SJCRH30 (cell line): ENCODE measurements at regions not wholly inside any gene's neighbourhood (a gene's known extent, or its start where the extent isn't known, plus 50 kb on each side); places are given as distances from the start of the nearest gene placed in this dataset.

Experiments used
- DNase-seq, 2 experiments: peaks; one replicate each; pipeline ENCODE4 v3.0.0-alpha.2; 2015 to 2020
- H3K27ac ChIP-seq: fragments of 250-450 bp; sonication (Bioruptor Pico); 2 replicates; pipeline ENCODE4 v1.5.1; 2020; ENCODE audit warnings: mild to moderate bottlenecking, moderate library complexity
- H3K27me3 ChIP-seq: fragments of 250-450 bp; sonication (Bioruptor Pico); 2 replicates; pipeline ENCODE4 v1.5.1; 2020; ENCODE audit warnings: mild to moderate bottlenecking, moderate library complexity
- H3K36me3 ChIP-seq: fragments of 250-450 bp; sonication (Bioruptor Pico); 2 replicates; pipeline ENCODE4 v1.5.1; 2020; ENCODE audit warnings: mild to moderate bottlenecking, moderate library complexity
- H3K4me1 ChIP-seq: fragments of 250-450 bp; sonication (Bioruptor Pico); 2 replicates; pipeline ENCODE4 v1.5.1; 2020; ENCODE audit warnings: mild to moderate bottlenecking, moderate library complexity
- H3K4me3 ChIP-seq: fragments of 250-450 bp; sonication (Bioruptor Pico); 2 replicates; pipeline ENCODE4 v1.5.1; 2020; ENCODE audit warnings: mild to moderate bottlenecking, moderate library complexity
- H3K9me3 ChIP-seq: fragments of 250-450 bp; sonication (Bioruptor Pico); replicated peaks from 2 replicates; pipeline ENCODE4 v1.5.1; 2020; ENCODE audit warnings: mild to moderate bottlenecking, moderate library complexity

GRCh38 chr10:119996944-119997343 lies 104.4 kb downstream of the SEC23IP start:
- Histone ChIP-seq H3K9me3 (0 out of 2 replicates have a peak, but pooled peaks cover 3% of the 10 kb centered on the region), H3K36me3 (no peaks in the 10 kb centered on the region), H3K27ac (no peak overlapping the region), H3K27me3 (no peaks in the 10 kb centered on the region), H3K4me3 (no peak overlapping the region), H3K4me1 (no peaks in the 10 kb centered on the region)
- no peak for DNase-seq

GRCh38 chr10:119997429-119997828 lies 104.9 kb downstream of the SEC23IP start:
- Histone ChIP-seq H3K27ac (no peak overlapping the region), H3K27me3 (no peaks in the 10 kb centered on the region; the same call in 1 of the 2 replicates), H3K4me3 (no peak overlapping the region), H3K36me3 (no peaks in the 10 kb centered on the region), H3K9me3 (0 out of 2 replicates have a peak, but pooled peaks cover 3% of the 10 kb centered on the region), H3K4me1 (no peaks in the 10 kb centered on the region)
- no peak for DNase-seq

- H3K36me3 ChIP-seq, result no peaks in the 10 kb centered on the region
- H3K4me1 ChIP-seq, result no peaks in the 10 kb centered on the region
- H3K27ac ChIP-seq, result no peak overlapping the region
- H3K4me3 ChIP-seq, result no peak overlapping the region
- no peak for DNase-seq
- no peaks in the 10 kb centered on the region for H3K9me3 ChIP-seq
- H3K27me3 ChIP-seq, result no peaks in the 10 kb centered on the region; the same call in 1 of the 2 replicates
Observed at GRCh38 chr10:120002785-120003184, 110.3 kb downstream of the SEC23IP start.

- no peak overlapping the region for H3K27ac ChIP-seq
- H3K27me3 ChIP-seq, result no peaks in the 10 kb centered on the region; the same call in 1 of the 2 replicates
- no peak for DNase-seq
- H3K36me3 ChIP-seq, result no peaks in the 10 kb centered on the region
- H3K4me1 ChIP-seq, result no peaks in the 10 kb centered on the region
- no peak overlapping the region for H3K4me3 ChIP-seq
- no peaks in the 10 kb centered on the region for H3K9me3 ChIP-seq
Observed at GRCh38 chr10:120005207-120006201, 113.0 kb downstream of the SEC23IP start.

- no peak for DNase-seq
- Histone ChIP-seq H3K36me3 (no peaks in the 10 kb centered on the region), H3K27me3 (no peaks in the 10 kb centered on the region; the same call in 1 of the 2 replicates), H3K4me3 (no peak overlapping the region), H3K27ac (no peak overlapping the region), H3K4me1 (no peaks in the 10 kb centered on the region), H3K9me3 (no peaks in the 10 kb centered on the region)
Observed at GRCh38 chr10:120007261-120007660, 114.7 kb downstream of the SEC23IP start.

- Histone ChIP-seq H3K4me3 (no peak overlapping the region), H3K9me3 (no peaks in the 10 kb centered on the region), H3K4me1 (no peaks in the 10 kb centered on the region), H3K36me3 (no peaks in the 10 kb centered on the region), H3K27ac (no peak overlapping the region), H3K27me3 (no peaks in the 10 kb centered on the region)
- DNase-seq, result no peak
Observed at GRCh38 chr10:120011359-120012130, 119.0 kb downstream of the SEC23IP start.

GRCh38 chr10:120012131-120012400 lies 119.5 kb downstream of the SEC23IP start:
- Histone ChIP-seq H3K4me3 (no peak overlapping the region), H3K27me3 (no peaks in the 10 kb centered on the region), H3K9me3 (no peaks in the 10 kb centered on the region), H3K27ac (no peak overlapping the region), H3K36me3 (no peaks in the 10 kb centered on the region), H3K4me1 (no peaks in the 10 kb centered on the region)
- no peak for DNase-seq

- H3K4me3 ChIP-seq, result no peak overlapping the region
- H3K27me3 ChIP-seq, result no peaks in the 10 kb centered on the region
- DNase-seq, result peak in 1 of 2 experiments; percentile 5
- no peaks in the 10 kb centered on the region for H3K4me1 ChIP-seq
- no peak overlapping the region for H3K27ac ChIP-seq
- no peaks in the 10 kb centered on the region for H3K9me3 ChIP-seq
- H3K36me3 ChIP-seq, result no peaks in the 10 kb centered on the region
Observed at GRCh38 chr10:120012566-120012965, 120.0 kb downstream of the SEC23IP start.

- DNase-seq, result no peak
- H3K9me3 ChIP-seq, result no peaks in the 10 kb centered on the region
- no peaks in the 10 kb centered on the region for H3K36me3 ChIP-seq
- H3K27ac ChIP-seq, result no peak overlapping the region
- no peak overlapping the region for H3K4me3 ChIP-seq
- no peaks in the 10 kb centered on the region for H3K4me1 ChIP-seq
- no peaks in the 10 kb centered on the region for H3K27me3 ChIP-seq
Observed at GRCh38 chr10:120014031-120014430, 121.5 kb downstream of the SEC23IP start.

- Histone ChIP-seq H3K36me3 (no peaks in the 10 kb centered on the region), H3K27me3 (no peaks in the 10 kb centered on the region), H3K4me3 (no peak overlapping the region), H3K9me3 (no peaks in the 10 kb centered on the region), H3K4me1 (no peaks in the 10 kb centered on the region), H3K27ac (no peak overlapping the region)
- no peak for DNase-seq
Observed at GRCh38 chr10:120015064-120015463, 122.5 kb downstream of the SEC23IP start.

- no peak for DNase-seq
- no peaks in the 10 kb centered on the region for H3K27me3 ChIP-seq
Observed at GRCh38 chr10:120016906-120017305, 124.4 kb downstream of the SEC23IP start.

GRCh38 chr10:120017733-120018417 lies 125.3 kb downstream of the SEC23IP start:
- DNase-seq, result peak in 1 of 2 experiments; percentile 14
- H3K27ac ChIP-seq, result no peak overlapping the region
- no peaks in the 10 kb centered on the region for H3K36me3 ChIP-seq
- H3K4me1 ChIP-seq, result no peaks in the 10 kb centered on the region
- no peaks in the 10 kb centered on the region for H3K27me3 ChIP-seq
- no peaks in the 10 kb centered on the region for H3K9me3 ChIP-seq
- H3K4me3 ChIP-seq, result no peak overlapping the region

More at GRCh38 chr10:120016906-120017305, 124.4 kb downstream of the SEC23IP start:
- no peak overlapping the region for H3K4me3 ChIP-seq
- no peak overlapping the region for H3K27ac ChIP-seq
- H3K9me3 ChIP-seq, result no peaks in the 10 kb centered on the region
- no peaks in the 10 kb centered on the region for H3K36me3 ChIP-seq
- H3K4me1 ChIP-seq, result no peaks in the 10 kb centered on the region

- H3K4me1 ChIP-seq, result no peaks in the 10 kb centered on the region
- no peaks in the 10 kb centered on the region for H3K27me3 ChIP-seq
Observed at GRCh38 chr10:120018695-120019094, 126.2 kb downstream of the SEC23IP start.

GRCh38 chr10:120019568-120019967 lies 127.0 kb downstream of the SEC23IP start:
- no peaks in the 10 kb centered on the region for H3K9me3 ChIP-seq
- H3K4me3 ChIP-seq, result no peak overlapping the region
- H3K27me3 ChIP-seq, result no peaks in the 10 kb centered on the region
- DNase-seq, result no peak
- H3K27ac ChIP-seq, result no peak overlapping the region
- no peaks in the 10 kb centered on the region for H3K4me1 ChIP-seq
- H3K36me3 ChIP-seq, result no peaks in the 10 kb centered on the region

More at GRCh38 chr10:120018695-120019094, 126.2 kb downstream of the SEC23IP start:
- Histone ChIP-seq H3K4me3 (no peak overlapping the region), H3K27ac (no peak overlapping the region), H3K9me3 (no peaks in the 10 kb centered on the region), H3K36me3 (no peaks in the 10 kb centered on the region)
- no peak for DNase-seq

- Histone ChIP-seq H3K4me3 (no peak overlapping the region), H3K27me3 (no peaks in the 10 kb centered on the region), H3K27ac (no peak overlapping the region), H3K9me3 (no peaks in the 10 kb centered on the region), H3K4me1 (no peaks in the 10 kb centered on the region), H3K36me3 (no peaks in the 10 kb centered on the region)
- DNase-seq, result no peak
Observed at GRCh38 chr10:120022357-120022756, 129.8 kb downstream of the SEC23IP start.
